Kidney (tissue), 13 donors: ENCODE measurements at regions not wholly inside any gene's neighbourhood (a gene's known extent, or its start where the extent isn't known, plus 50 kb on each side); places are given as distances from the start of the nearest gene placed in this dataset.

Experiments
- DNase-seq, 5 donors: peaks; one replicate each; pipeline ENCODE4 v3.0.0-alpha.2; 2013 to 2020
- FAIRE-seq: peaks from 2 replicates; lab custom pipeline; 2012; peaks lifted over from hg19 to GRCh38; lab: Jason Lieb, UNC
- H3K27ac ChIP-seq, 2 donors: one replicate each; pipeline ENCODE4 v1.7.0; 2013; ENCODE audit warnings: low read depth in 2 of 2, low read length in 2 of 2, inconsistent platforms in 1 of 2
- H3K27me3 ChIP-seq: one replicate; pipeline ENCODE4 v1.7.1; 2013; ENCODE audit warnings: low read length, inconsistent platforms; ENCODE audit not compliant: control insufficient read depth, insufficient read depth
- H3K36me3 ChIP-seq, 3 donors: one replicate each; pipeline versions ENCODE4 v1.7.0 to v1.7.1; 2013; ENCODE audit warnings: low read length in 3 of 3, control low read depth in 1 of 3, inconsistent platforms in 1 of 3; ENCODE audit not compliant: insufficient read depth in 3 of 3, control insufficient read depth in 2 of 3
- H3K4me1 ChIP-seq, 3 donors: one replicate each; pipeline versions ENCODE4 v1.7.0 to v1.7.1; 2013; ENCODE audit warnings: low read length in 3 of 3, inconsistent platforms in 1 of 3, low read depth in 1 of 3; ENCODE audit not compliant: control insufficient read depth in 2 of 3, insufficient read depth in 2 of 3
- H3K4me3 ChIP-seq, 3 donors: one replicate each; pipeline versions ENCODE4 v1.7.0 to v1.8.1; 2013; ENCODE audit warnings: low read length in 3 of 3, control low read depth in 1 of 3, inconsistent platforms in 1 of 3
- H3K9ac ChIP-seq, 3 donors: one replicate each; pipeline versions ENCODE4 v1.7.0 to v1.7.1; 2013; ENCODE audit warnings: low read length in 3 of 3, control low read depth in 1 of 3, inconsistent platforms in 1 of 3
- H3K9me3 ChIP-seq, 3 donors: one replicate each; pipeline versions ENCODE4 v1.7.0 to v1.7.1; 2013; ENCODE audit warnings: low read length in 3 of 3, control low read depth in 1 of 3, inconsistent platforms in 1 of 3; ENCODE audit not compliant: control insufficient read depth in 2 of 3, insufficient read depth in 1 of 3
- CTCF ChIP-seq: IDR thresholded peaks from 3 replicates; pipeline ENCODE4 v1.5.1; 2012; ENCODE audit warnings: mild to moderate bottlenecking, moderate library complexity, borderline replicate concordance; ENCODE audit not compliant: insufficient read depth; ENCODE audit errors: extremely low read depth
- intact Hi-C: fragments of 100-400 bp; cut with DNase I; formaldehyde crosslinking; loops from one replicate; pipeline ENCODE4 v1.11.1; 2022
- donor health status: control.
- donor health status: control.
- donor health status: control.
- donor health status: control.
- donor health status: control.
- donor health status: DM: yes; HTN: yes; CAD: no.
- donor health status: Normal renal cell carcinoma (clear cell type).

DNA sequence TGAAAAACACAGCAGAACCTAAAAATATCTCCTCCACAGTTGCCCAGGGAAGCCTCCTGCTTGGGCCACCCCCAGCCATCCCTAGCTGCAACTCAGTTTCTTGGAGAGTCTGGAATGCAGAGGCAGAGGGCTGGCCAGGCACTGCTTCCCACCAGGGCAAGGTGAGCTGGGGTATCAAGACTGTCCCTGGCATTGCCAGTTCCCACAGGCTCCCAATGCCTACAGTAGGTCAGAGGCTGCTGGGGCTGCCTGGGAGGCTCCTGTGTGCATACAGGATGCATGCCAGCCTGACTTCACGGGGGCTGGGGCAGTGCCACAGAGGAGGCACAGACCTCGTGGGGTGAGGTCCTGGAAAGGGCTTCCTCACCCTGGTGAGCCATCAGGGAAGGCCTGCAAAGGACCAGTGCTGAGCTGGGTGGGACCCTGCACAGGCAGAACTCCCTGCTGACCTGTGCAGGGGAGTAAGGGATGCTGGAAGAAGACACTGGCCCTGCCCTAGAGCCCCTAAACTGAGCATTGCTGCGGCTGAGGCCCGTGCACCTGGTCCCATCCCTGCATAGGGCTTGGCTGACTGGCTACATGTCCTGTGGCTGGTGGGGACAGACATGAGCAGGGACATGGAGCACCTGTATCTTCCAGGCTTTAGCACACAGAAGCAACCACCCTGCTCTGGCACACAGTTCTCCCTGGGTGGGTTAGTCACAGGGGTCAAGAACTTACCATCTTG is 121.9 kb upstream of the RET start:
- DNase-seq (peak in 3 of 5 donors; percentile 8 to 39 (median 21)), FAIRE-seq (no peak)
- no peak overlapping the region for H3K4me3 ChIP-seq
- no peak overlapping the region for H3K9ac ChIP-seq
- no peak for TF ChIP-seq CTCF
- H3K36me3 ChIP-seq, result no peaks in the 10 kb centered on the region
- H3K9me3 ChIP-seq, result no peaks in the 10 kb centered on the region
- H3K4me1 ChIP-seq, result peaks cover 0 to 9% (median 0%) of the 10 kb centered on the region in 3 donors
- no peaks in the 10 kb centered on the region for H3K27me3 ChIP-seq
- intact Hi-C loops, result no loop called here
- H3K27ac ChIP-seq, result no peak overlapping the region

DNA sequence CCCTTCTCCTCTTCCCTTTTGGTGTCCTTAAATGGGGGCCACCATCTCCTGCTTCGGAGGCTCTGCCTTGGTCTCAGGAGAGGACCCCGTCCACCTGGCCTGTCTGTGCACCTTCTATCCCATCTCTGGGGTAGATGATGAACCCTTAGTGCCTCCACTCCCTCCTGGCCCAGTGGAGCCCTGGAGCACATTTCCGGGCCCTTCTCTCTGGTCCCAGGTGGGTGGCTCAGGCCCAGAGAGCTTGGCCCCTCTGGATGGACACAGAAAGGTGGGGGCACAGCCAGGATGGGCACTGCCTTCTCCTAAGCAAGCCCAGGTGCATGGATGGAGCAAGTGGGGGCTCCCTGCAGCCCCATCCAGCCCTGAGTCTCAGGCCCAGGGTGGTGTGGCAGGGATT is 121.4 kb upstream of the RET start:
- intact Hi-C loops, result no loop called here
- no peaks in the 10 kb centered on the region for H3K36me3 ChIP-seq
- H3K27ac ChIP-seq, result no peak overlapping the region
- peaks cover 0 to 9% (median 0%) of the 10 kb centered on the region in 3 donors for H3K4me1 ChIP-seq
- no peak overlapping the region for H3K4me3 ChIP-seq
- FAIRE-seq, result no peak
- no peaks in the 10 kb centered on the region for H3K27me3 ChIP-seq
- peak in 2 of 5 donors; percentile 5 to 32 for DNase-seq
- H3K9me3 ChIP-seq, result no peaks in the 10 kb centered on the region
- TF ChIP-seq CTCF, result no peak
- H3K9ac ChIP-seq, result no peak overlapping the region

DNA sequence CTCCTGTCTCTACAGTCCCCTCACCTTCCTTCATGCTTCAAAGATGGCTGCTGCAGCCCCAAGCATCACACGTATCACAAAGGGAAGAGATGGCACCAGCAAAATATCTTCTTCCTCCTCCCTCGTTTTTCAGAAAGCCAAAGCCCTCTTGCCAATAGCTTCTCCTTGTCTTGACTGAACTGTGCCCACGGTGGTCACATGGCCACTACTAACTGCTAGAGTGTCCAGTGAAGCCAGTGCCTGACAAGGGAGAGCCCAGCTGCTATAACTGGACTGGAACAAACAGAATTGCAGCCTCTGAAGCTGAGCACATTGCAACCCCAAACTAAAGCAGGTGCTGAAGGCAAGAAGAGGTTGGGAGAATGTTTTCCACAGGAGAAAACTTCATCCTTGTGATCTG is 120.8 kb upstream of the RET start:
- no peaks in the 10 kb centered on the region for H3K36me3 ChIP-seq
- TF ChIP-seq CTCF, result no peak
- H3K27ac ChIP-seq, result no peak overlapping the region
- no peak overlapping the region for H3K9ac ChIP-seq
- FAIRE-seq (no peak), DNase-seq (peak in 1 of 5 donors; percentile 22)
- H3K27me3 ChIP-seq, result no peaks in the 10 kb centered on the region
- H3K4me3 ChIP-seq, result no peak overlapping the region
- peaks cover 0 to 9% (median 0%) of the 10 kb centered on the region in 3 donors for H3K4me1 ChIP-seq
- H3K9me3 ChIP-seq, result no peaks in the 10 kb centered on the region
- intact Hi-C loops, result no loop called here
